HG03196 (cell line): ENCODE measurements at regions not wholly inside any gene's neighbourhood (a gene's known extent, or its start where the extent isn't known, plus 50 kb on each side); places are given as distances from the start of the nearest gene placed in this dataset.
"Not testable (repeated sequence)": the region's sequence is repeated elsewhere in the genome, so short reads cannot be mapped to it uniquely, and the experiment has no call there.

Experiments used
- ATAC-seq: cut with Tn5 transposase; IDR thresholded peaks from one replicate; pipeline ENCODE4 v1.9.1; 2021; ENCODE audit not compliant: unreplicated experiment

DNA sequence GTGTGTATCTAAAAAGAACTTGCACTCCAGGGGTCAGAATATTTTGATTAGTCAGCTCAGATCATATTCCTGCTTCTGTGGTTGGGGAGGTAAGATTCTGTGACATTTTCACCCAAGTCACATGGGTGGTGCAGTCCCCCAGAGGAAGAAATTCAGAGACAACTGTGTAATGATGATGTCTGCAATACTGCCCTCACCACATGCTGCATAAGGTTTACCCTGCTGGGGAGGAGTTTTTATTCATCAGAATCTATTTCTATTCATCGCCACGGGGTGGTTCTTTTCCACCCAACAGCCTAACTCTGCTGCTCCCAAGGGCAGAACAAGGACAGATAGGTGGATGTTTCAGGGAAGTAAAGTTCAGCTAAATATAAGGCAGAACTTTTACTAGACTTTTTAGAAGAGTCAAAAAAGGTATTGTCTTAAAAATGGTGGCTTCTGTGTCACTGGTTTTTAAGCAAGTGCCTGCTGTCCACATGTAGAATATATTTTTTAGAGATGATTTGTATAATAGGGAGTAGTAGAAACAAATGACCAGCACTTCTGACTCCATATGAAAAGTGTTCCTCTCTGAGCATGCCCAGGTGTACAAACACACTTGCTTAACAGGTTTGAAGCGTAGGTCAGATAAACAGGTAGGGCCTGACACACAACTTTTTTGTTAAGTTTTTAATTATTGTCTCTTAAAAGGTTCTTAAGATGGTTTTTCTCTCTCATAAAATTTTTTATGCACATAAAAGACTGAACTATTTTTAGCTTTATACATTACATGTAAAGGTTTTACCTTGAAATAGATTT is 352.7 kb downstream of the LRRC70 start:
- no peak for ATAC-seq

DNA sequence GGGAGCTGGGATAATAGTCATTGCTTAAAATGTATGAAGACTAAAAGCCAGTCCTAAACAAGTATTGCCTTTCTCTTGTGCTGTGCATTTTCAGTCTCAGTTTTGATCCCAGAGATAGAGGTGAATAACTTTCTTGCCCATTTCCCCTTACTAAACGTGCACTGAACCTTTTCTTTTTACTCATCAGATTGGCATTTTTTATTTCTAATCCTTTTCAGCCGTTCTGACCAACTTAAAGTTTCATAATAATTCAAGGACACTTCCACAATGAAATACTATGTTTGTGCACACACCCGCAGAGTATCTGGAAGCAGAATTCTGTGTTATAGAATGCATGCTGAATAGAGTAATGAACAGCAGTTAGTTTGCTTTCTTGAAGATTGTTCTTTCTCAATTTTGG is 343.6 kb downstream of the LRRC70 start:
- ATAC-seq: no peak

DNA sequence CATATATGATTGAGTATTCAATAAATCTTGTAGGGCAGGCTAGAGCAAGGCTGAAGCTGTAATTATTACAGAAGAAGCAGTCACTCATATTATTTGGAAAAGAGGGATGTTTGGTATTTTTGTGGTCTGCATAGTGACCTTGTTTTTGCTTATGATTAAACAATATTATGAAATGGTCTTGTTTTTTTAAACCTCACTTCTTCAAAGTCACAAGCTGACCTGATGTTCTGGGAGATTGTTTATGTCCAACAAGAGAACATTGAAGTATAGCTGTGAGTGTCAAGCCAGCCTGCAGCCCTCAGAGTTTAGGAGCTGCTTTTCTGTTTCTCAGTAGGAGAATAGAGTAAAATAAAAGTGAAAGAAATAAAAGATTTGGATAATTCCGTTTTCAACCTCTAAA is 342.2 kb downstream of the LRRC70 start:
- no peak for ATAC-seq

DNA sequence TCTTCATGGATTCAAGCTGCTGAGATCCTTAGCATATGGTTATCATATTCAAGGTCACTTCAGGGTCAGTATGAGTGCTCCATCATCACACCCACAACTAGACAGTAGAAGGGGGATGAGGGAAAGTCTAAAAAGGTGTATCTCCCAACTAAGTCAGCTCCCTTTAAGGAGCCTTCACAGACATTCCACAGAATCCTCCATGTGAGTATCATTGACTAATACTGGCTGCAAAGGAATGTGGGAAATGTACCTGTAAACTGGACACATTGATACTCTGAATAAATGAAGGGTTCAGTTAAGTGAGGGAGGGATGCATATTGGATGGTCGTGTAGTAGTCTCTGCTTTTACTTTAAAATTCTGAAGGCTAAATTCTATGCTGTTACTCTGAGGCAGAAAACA is 330.7 kb downstream of the LRRC70 start:
- no peak for ATAC-seq

DNA sequence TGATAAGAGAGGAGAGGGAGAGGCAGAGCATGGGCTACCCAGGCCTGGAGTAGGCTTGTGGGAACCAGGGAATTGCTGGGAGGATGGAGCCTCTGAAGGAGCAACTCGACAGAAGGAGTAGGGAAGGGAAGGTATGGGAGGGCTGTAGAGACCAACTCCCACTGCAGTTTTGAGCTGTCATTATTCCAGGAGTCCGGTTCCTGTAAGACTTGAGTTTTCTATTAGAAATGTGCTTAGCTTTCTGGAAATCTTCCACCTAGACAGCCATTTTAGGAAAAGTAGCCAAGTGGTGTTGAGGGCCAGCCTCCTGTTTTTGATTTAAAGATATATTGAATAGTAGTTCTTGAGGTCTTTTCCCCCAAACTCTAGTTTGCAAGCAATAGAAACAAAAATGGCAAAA is 323.5 kb downstream of the LRRC70 start:
- ATAC-seq: no peak

DNA sequence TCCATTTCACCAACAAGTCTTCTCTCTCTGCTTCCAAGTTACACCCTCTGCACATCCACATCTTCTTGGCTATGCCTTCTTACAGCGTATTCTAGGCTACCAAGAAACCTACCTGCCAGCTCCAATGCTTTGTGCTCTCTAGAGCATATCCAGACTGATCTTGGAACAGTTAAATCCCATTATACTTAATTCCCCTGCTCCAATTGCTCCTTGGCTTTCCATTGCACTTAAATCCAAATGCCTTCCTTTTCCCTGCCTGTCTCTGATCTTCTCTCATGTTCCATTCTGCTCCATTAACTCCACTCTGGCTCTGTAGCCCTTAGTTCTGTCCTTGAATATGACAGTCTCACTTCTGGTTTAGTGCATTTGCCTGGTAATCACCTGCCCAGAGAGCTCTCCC is 322.4 kb downstream of the LRRC70 start:
- no peak for ATAC-seq

DNA sequence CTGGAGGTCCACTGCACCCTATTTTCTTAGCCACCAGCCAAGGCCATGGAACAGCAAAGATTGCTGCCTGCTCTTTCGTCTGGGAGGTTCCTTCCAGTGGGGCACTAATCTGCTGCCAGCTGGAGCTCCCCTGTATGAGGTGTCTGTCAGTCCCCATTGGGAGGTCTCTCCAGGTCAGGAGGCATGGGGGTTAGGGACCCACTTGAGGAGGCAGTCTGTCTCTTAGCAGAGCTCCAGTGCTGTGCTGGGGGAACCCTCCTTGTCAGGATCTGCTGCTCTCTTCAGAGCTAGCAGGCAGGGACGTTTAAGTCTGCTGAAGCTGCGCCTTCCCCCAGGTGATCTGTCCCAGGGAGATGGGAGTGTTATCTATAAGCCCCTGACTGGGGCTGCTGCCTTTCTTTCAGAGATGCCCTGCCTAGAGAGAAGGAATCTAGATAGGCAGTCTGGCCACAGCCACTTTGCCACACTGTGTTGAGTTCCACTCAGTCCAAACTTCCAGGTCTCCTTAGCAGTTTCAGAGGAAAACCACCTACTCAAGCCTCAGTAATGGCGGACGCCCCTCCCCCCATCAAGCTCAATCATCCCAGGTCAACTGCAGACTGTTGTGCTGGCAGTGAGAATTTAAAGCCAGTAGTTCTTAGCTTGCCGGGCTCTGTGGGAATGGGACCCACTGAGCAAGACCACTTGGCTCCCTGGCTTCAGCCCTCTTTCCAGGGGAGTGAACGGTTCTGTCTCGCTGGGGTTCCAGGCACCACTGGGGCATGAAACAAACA is 317.7 kb downstream of the LRRC70 start:
- no peak for ATAC-seq

DNA sequence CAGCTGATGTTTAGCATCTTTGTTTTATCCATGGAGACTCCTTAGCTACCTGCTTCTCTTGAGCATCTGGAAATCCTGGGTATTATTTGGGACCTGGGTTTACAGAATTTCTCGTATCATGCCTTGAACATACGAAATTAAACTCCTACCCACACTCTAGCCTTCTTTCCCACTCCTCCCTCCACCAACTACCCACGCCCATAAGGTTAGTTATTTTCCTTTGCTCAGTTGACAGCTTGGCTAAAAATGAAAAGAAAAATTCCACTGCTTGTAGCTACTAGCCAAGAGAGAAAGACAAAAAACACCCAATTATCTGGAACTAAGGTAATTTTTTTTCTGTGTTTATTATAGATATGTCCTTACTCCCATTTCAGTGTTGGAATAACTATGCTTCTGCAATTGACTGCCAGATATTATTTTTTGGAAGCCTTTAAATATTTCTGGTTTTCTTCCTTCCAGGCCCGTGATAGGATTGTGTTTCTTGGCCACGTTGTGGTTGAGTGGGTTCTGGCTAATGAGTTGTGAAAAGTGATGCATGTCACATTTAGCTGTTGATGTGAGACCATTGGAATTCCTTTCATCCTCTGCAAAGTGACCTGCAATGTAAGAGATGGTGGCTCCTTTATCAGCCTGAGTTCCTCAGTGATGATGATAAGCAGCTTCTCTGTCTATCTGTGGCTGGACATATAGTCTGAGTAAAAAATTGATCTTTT is 308.1 kb downstream of the LRRC70 start:
- no peak for ATAC-seq

DNA sequence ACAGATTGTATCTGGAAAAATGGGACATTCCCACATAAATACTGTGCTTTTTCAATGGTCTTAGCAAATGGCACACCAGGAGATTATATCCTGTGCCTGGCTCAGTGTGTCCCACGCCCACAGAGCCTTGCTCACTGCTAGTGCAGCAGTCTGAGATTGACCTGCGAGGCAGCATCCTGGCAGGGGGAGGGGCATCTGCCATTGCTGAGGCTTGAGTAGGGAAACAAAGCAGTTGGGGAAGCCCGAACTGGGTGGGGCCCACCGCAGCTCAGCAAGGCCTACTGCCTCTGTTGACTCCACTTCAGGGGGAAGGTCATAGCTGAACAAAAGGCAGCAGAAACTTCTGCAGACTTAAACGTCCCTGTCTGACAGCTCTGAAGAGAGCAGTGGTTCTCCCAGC is 258.7 kb downstream of the LRRC70 start:
- not testable (repeated sequence) for ATAC-seq

DNA sequence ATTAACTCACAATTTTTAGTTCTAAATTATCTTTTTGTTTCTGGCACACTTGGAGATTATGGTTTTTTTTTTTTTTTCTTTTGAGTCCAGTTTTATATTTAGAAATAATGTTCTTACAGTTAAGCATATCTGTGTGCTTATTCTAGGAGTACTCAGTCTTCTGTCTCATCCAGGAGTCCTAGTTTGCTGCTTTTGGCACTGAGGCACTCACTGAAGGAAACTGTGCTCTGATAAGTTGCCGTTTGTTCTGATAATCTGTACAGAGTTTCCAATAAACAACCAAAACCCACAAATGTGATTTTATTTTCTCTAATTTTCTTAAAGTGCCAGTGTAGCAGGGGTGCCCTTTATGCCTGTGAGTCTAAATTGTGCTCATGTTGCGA is 251.0 kb downstream of the LRRC70 start:
- no peak for ATAC-seq

DNA sequence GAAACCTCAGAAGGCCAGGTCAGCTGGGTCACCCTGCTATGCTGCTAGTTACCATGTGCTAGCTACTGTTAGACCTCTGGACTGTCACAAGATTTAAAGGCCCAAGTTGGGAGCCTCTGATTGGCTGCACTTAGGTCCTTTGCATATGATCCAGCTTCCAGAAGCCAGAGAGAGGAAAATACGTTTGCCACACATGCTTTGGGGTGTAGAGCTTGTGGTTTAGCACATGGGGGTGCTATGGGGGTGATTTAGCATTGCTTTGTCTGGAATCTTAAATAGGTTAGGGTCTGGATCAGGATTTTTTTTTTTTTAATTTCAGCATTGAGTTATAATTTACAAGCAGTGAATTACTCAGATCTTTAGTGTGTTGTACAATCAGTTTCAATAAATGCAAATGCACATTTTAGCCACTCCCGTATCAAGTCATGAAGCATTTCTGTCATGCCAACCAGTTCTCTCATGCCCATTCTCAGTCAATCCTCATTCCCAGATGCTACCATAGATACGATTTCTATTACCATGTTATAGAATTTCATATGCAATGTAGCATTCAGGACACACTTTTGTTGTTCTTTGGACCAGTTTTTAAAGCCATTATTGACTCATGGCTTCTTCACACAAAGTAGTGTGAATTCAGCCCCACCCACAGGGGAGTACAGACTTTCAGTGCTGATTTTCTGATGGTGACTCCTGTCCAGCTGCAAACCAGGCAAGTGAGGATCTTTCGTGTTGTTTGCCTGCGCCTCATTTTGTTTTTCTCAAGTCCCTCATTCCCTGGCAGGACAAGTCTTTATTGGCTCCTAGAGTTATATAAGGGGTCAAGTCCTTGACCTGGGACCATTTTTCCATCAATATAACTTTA is 250.4 kb downstream of the LRRC70 start:
- ATAC-seq: no peak

DNA sequence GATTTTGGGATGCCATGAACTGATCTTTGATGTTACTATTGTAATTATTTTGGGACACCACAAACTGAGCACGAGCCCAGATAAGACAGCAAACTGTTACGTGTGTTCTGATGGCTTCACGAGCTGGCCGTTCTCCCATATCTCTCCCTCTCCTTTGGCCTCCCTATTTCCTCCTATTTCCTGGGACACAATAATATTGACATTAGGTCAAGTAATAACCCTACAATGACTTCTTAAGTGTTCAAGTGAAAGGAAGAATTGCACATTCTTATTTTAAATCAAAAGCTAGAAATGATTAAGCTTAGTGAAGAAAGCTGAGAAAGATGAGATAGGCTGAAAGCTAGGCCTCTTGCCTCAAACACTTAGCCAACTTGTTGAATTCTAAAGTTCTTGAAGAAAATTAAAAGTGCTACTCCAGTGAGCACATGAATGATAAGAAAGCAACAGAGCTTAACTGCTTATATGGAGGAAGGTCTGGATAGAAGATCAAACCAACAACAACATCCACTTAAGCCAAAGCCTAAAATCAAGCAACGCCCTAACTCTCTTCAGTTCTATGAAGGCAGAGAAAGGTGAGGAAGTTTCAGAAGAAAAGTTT is 247.1 kb downstream of the LRRC70 start:
- ATAC-seq: no peak

DNA sequence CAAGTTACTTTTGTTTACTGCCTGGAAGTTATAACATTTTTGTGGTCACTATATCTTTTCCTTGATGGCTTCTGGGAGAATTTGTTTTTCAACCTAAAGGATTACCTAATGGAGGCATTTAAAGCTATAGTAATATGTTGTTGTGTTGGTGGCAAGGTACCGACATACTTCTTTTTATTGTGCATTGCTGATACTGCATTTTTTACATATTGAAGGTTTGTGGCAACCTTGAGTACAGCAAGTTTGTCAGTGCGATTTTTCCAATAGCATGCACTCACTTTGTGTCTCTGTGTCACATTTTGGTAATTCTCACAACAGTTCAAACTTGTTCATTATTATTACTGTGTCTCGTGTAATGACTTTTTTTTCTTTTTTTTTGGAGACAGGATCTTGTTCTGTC is 246.3 kb downstream of the LRRC70 start:
- ATAC-seq: no peak

DNA sequence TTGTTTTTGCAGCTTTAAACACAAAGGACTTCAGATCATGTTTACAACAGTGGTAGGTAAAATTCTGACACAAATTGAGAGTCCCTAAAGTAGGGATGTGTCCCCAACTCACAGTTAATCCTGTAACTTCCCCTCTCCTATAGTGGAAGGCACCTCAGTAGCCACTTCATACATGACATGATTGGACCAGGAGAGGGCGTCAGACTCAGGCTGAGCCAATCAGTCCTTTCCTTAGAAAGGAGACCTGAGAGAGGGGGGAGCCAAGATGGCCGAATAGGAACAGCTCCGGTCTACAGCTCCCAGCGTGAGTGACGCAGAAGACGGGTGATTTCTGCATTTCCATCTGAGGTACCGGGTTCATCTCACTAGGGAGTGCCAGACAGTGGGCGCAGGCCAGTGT is 238.4 kb downstream of the LRRC70 start:
- not testable (repeated sequence) for ATAC-seq

DNA sequence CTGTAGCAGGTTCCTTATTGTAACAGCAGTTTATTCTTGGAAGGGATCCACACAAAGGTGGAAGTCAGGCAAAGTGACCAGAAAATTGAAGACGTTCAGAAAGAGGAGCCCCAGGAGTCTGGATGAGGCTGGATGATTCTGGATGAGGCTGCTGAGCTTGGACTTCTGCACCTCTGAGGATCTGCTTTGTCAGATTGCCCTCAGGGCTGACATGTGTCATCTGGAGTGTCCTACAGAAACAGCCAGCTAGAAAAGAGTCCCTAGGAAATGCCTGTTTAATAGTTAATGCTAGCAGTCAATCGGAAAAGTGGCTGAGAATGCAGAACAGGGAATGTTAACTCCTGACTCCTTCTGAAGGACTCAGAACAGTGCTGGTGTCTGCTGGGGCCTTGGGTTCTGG is 236.4 kb downstream of the LRRC70 start:
- no peak for ATAC-seq

DNA sequence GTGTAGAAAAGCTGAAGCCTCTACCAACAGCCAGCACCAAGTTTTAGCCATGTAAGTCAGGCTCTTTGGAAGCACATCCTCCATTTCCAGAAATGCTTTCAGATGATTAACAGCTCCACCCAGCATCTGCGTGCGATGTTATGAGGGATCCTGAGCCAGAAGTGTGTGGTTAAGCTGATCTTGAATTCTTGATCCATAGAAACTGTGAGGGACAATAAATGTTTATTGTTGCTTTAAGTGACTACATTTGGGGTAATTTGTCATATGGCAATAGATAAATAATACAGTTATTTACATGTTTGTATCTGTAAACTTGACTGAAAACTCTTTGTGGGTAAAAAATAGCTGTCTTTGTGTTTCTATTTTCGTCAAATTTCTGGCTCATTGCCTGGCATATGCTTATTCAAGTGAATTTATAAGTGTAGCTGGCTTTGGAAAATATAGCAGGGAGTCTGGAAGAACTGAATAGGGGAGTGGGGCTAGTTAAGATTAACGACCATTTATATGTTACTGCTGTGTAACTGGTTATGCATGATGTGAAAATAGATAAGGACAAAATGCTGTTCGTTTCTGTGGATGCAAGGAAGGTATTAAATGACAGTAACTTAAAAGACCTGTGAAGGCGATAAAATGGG is 234.1 kb downstream of the LRRC70 start:
- ATAC-seq: no peak

DNA sequence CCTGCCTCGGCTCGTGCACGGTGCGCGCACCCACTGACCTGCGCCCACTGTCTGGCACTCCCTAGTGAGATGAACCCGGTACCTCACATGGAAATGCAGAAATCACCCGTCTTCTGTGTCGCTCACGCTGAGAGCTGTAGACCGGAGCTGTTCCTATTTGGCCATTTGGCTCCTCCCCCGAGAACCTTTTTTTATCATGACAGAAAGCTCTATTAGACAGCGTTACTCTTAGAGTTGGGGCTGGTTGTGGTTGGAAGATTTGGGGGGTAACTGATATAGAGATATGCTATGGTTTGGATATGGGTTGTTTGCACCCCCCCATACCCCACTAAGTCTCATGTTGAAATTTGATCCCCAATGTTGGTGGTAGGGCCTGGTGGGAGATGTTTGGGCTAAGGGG is 226.2 kb downstream of the LRRC70 start:
- not testable (repeated sequence) for ATAC-seq

DNA sequence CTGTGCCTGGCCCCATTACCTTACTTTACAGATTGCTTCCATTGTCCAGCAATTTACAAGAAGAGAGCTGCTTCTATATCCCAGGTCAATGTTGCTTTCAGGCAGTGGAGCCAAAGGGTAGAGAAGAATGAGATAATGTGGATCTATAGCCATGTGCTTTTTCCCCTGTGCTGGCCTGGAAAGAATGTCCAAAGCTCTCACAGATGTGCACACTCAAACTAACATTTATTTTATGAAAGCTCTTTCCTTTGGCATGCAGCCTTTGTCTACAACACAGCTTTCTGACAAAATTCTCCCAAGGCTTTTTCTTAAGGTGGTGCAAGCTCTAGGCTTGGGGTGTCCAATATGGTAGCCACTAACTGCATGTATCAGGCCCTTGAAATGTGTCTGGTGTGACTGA is 217.3 kb downstream of the LRRC70 start:
- ATAC-seq: no peak

DNA sequence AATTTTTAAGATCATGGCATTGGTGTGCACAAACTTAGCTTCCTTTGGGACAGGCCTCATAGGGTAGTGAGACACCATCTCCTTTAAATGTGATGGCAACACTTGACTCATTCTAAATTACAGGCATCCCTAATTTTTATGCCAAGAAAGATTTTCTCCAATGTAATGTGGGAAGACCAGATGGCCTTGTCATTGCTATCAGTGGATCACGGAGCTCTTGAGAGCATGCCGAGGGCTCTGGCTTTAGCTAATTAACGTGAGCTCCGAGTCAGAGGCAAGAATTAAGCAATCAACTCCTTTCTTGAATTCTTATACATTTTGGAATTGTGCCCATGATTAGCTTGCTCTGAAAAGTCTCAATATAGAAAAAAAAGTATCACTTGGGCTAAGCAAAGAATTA is 215.8 kb downstream of the LRRC70 start:
- ATAC-seq: no peak

DNA sequence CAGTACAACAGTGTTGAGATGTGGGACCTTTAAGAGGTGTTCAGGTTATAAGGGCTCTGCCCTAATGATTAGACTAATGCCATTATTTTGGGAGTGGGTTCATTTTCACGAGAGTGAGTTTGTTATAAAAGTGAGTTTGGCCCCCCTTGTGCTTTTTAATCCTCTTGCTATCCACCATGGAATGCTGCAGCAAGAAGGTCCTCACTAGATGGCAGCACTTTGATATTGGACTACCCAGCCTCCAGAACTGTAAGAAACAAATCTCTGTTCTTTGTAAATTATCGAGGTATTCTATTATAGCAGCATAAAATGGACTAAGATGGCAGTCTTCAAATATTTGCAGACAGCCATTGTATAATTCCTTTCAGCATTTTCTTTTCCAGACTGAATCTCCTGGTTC is 212.4 kb downstream of the LRRC70 start:
- ATAC-seq: no peak
